OCI-LY3 (cell line): ENCODE measurements at regions not wholly inside any gene's neighbourhood (a gene's known extent, or its start where the extent isn't known, plus 50 kb on each side); places are given as distances from the start of the nearest gene placed in this dataset.

Source experiments
- H2AFZ ChIP-seq: fragments of 200-600, 300-600 bp; shearing (Covaris generic); 2 replicates; pipeline ENCODE4 v1.6.0; 2014; ENCODE audit warnings: antibody characterized with exemption, low read depth, low read length
- H3K27ac ChIP-seq: fragments of 200-600, 300-600 bp; sonication (generic); 2 replicates; pipeline ENCODE4 v1.5.1; 2014; ENCODE audit warnings: mild to moderate bottlenecking, low read length, moderate library complexity, mixed read lengths
- H3K27me3 ChIP-seq: fragments of 200-600, 300-600 bp; sonication (generic); 2 replicates; pipeline ENCODE4 v1.6.1; 2014; ENCODE audit warnings: low read depth, low read length, mixed read lengths
- H3K36me3 ChIP-seq: fragments of 200-600, 300-600 bp; sonication (generic); replicated peaks from 2 replicates; pipeline ENCODE3; 2014; ENCODE audit warnings: low read depth, low read length, mixed read lengths
- H3K4me1 ChIP-seq: fragments of 300-600, 200-600 bp; sonication (generic); 2 replicates; pipeline ENCODE4 v1.6.1; 2014; ENCODE audit warnings: low read length, mixed read lengths
- H3K4me2 ChIP-seq: fragments of 200-600, 300-600 bp; sonication (generic); 2 replicates; pipeline ENCODE4 v1.6.1; 2014; ENCODE audit warnings: low read length, mixed read lengths
- H3K4me3 ChIP-seq: fragments of 300-600, 200-600 bp; sonication (generic); 2 replicates; pipeline ENCODE4 v1.5.1; 2014; ENCODE audit warnings: antibody characterized with exemption, mild to moderate bottlenecking, low read length, moderate library complexity
- H3K79me2 ChIP-seq: fragments of 300-600, 200-600 bp; shearing (Covaris generic); 2 replicates; pipeline ENCODE4 v1.6.1; 2014; ENCODE audit warnings: mild to moderate bottlenecking, low read length, mixed read lengths
- H3K9ac ChIP-seq: fragments of 300-600, 200-600 bp; shearing (Covaris generic); 2 replicates; pipeline ENCODE4 v1.6.0; 2014; ENCODE audit warnings: mild to moderate bottlenecking, low read length, moderate library complexity
- H3K9me3 ChIP-seq: fragments of 200-600, 300-600 bp; shearing (Covaris generic); 2 replicates; pipeline ENCODE4 v1.6.1; 2014; ENCODE audit warnings: low read length, mixed read lengths; ENCODE audit not compliant: insufficient read depth
- H4K20me1 ChIP-seq: fragments of 200-600, 300-600 bp; sonication (generic); 2 replicates; pipeline ENCODE4 v1.6.1; 2016; ENCODE audit warnings: low read length, mixed read lengths; ENCODE audit not compliant: insufficient read depth
- EZH2phosphoT487 ChIP-seq: fragments of 200-600 bp; shearing (Covaris generic); IDR thresholded peaks from 2 replicates; pipeline ENCODE4 v1.6.1; 2018; ENCODE audit warnings: antibody characterized with exemption, mixed run types, low read depth
- TF ChIP-seq, protein P1 (sequence below): fragments of 200-600, 300-600 bp; sonication (generic); IDR thresholded peaks from 2 replicates; pipeline ENCODE4 v1.5.1; 2014; ENCODE audit warnings: antibody characterized with exemption, low read length, low read depth

- no peaks in the 10 kb centered on the region for H3K4me1 ChIP-seq
- H2AFZ ChIP-seq: no peak overlapping the region
- no peak overlapping the region for H3K4me3 ChIP-seq
- H3K36me3 ChIP-seq: no peaks in the 10 kb centered on the region
- no peak overlapping the region for H3K9ac ChIP-seq
- no peak overlapping the region for H3K4me2 ChIP-seq
- H3K79me2 ChIP-seq: no peaks in the 10 kb centered on the region
- H3K27ac ChIP-seq: no peak overlapping the region
- TF ChIP-seq, protein P1, sequence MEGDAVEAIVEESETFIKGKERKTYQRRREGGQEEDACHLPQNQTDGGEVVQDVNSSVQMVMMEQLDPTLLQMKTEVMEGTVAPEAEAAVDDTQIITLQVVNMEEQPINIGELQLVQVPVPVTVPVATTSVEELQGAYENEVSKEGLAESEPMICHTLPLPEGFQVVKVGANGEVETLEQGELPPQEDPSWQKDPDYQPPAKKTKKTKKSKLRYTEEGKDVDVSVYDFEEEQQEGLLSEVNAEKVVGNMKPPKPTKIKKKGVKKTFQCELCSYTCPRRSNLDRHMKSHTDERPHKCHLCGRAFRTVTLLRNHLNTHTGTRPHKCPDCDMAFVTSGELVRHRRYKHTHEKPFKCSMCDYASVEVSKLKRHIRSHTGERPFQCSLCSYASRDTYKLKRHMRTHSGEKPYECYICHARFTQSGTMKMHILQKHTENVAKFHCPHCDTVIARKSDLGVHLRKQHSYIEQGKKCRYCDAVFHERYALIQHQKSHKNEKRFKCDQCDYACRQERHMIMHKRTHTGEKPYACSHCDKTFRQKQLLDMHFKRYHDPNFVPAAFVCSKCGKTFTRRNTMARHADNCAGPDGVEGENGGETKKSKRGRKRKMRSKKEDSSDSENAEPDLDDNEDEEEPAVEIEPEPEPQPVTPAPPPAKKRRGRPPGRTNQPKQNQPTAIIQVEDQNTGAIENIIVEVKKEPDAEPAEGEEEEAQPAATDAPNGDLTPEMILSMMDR: no peak
- no peak for TF ChIP-seq EZH2phosphoT487
- H3K9me3 ChIP-seq: no peaks in the 10 kb centered on the region
- H3K27me3 ChIP-seq: 0 out of 2 replicates have a peak, but pooled peaks cover 2% of the 10 kb centered on the region
- H4K20me1 ChIP-seq: no peaks in the 10 kb centered on the region
Observed at GRCh38 chr6:54008589-54008988, 102.7 kb upstream of the MLIP start.

GRCh38 chr6:54009052-54009654 is 102.1 kb upstream of the MLIP start:
- Histone ChIP-seq H3K4me3 (no peak overlapping the region), H3K79me2 (no peaks in the 10 kb centered on the region)

GRCh38 chr6:54010340-54011276 is 100.6 kb upstream of the MLIP start:
- H3K9me3 ChIP-seq: no peaks in the 10 kb centered on the region
- H3K79me2 ChIP-seq: no peaks in the 10 kb centered on the region
- H3K9ac ChIP-seq: no peak overlapping the region
- H4K20me1 ChIP-seq: no peaks in the 10 kb centered on the region
- no peaks in the 10 kb centered on the region for H3K36me3 ChIP-seq
- H2AFZ ChIP-seq: no peak overlapping the region
- 0 out of 2 replicates have a peak, but pooled peaks cover 5% of the 10 kb centered on the region for H3K27me3 ChIP-seq
- H3K27ac ChIP-seq: no peak overlapping the region
- no peak overlapping the region for H3K4me3 ChIP-seq
- H3K4me2 ChIP-seq: no peak overlapping the region
- TF ChIP-seq, protein P1: no peak
- TF ChIP-seq EZH2phosphoT487: no peak
- H3K4me1 ChIP-seq: peaks cover 17% of the 10 kb centered on the region

More at GRCh38 chr6:54009052-54009654, 102.1 kb upstream of the MLIP start:
- Histone ChIP-seq H2AFZ (no peak overlapping the region), H3K4me1 (peaks cover 4% of the 10 kb centered on the region), H3K36me3 (no peaks in the 10 kb centered on the region), H3K9me3 (no peaks in the 10 kb centered on the region), H3K27ac (no peak overlapping the region), H3K27me3 (0 out of 2 replicates have a peak, but pooled peaks cover 5% of the 10 kb centered on the region), H3K9ac (no peak overlapping the region), H4K20me1 (no peaks in the 10 kb centered on the region), H3K4me2 (no peak overlapping the region)
- TF ChIP-seq, protein P1: no peak

DNA sequence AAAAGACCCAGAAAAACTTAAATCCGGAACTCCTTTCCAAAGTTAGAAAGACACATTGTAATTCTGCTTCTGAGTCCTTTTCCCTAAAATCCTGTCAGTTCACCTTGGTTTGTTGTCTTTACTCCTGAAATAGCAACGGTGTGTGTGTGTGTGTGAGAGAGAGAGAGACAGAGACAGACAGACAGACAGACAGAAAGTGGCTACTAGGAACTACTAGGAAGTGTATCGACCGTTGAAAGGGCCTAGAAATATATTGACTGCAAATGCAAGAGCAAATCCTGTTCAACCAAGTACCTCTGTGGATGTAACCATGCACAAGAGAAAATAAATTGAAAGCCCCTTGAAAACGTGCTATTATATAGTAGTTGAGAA is 100.0 kb upstream of the MLIP start:
- H3K27ac ChIP-seq: no peak overlapping the region
- no peaks in the 10 kb centered on the region for H3K79me2 ChIP-seq
- no peak overlapping the region for H3K9ac ChIP-seq
- H2AFZ ChIP-seq: no peak overlapping the region
- no peak overlapping the region for H3K4me2 ChIP-seq
- no peaks in the 10 kb centered on the region for H4K20me1 ChIP-seq
- no peaks in the 10 kb centered on the region for H3K9me3 ChIP-seq
- peaks cover 17% of the 10 kb centered on the region for H3K4me1 ChIP-seq
- 0 out of 2 replicates have a peak, but pooled peaks cover 5% of the 10 kb centered on the region for H3K27me3 ChIP-seq
- TF ChIP-seq, protein P1: no peak
- TF ChIP-seq EZH2phosphoT487: no peak
- no peak overlapping the region for H3K4me3 ChIP-seq
- H3K36me3 ChIP-seq: no peaks in the 10 kb centered on the region
